ENCODE measurements at regions not wholly inside any gene's neighbourhood (a gene's known extent, or its start where the extent isn't known, plus 50 kb on each side); places are given as distances from the start of the nearest gene placed in this dataset.

GRCh38 chr21:35530766-35531165, 481.7 kb upstream of the RUNX1 start:
- TF ChIP-seq, protein P1, sequence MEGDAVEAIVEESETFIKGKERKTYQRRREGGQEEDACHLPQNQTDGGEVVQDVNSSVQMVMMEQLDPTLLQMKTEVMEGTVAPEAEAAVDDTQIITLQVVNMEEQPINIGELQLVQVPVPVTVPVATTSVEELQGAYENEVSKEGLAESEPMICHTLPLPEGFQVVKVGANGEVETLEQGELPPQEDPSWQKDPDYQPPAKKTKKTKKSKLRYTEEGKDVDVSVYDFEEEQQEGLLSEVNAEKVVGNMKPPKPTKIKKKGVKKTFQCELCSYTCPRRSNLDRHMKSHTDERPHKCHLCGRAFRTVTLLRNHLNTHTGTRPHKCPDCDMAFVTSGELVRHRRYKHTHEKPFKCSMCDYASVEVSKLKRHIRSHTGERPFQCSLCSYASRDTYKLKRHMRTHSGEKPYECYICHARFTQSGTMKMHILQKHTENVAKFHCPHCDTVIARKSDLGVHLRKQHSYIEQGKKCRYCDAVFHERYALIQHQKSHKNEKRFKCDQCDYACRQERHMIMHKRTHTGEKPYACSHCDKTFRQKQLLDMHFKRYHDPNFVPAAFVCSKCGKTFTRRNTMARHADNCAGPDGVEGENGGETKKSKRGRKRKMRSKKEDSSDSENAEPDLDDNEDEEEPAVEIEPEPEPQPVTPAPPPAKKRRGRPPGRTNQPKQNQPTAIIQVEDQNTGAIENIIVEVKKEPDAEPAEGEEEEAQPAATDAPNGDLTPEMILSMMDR (IDR thresholded peaks at IDR 0.05), result no peak
- no peak for TF ChIP-seq POLR2A (IDR thresholded peaks at IDR 0.05)

Data from thyroid gland (tissue), 4 donors.